GM10248 (cell line): ENCODE measurements at regions not wholly inside any gene's neighbourhood (a gene's known extent, or its start where the extent isn't known, plus 50 kb on each side); places are given as distances from the start of the nearest gene placed in this dataset.

Source experiments
- CTCF ChIA-PET: fragments of 300-600 bp; sonication (Branson Sonifier 250); formaldehyde crosslinking; extraction: SDS; loops from one replicate; lab custom pipeline; 2021; ENCODE audit warnings: antibody characterized with exemption; lab: Yijun Ruan, JAX
- POLR2A ChIA-PET: fragments of 350-650 bp; sonication (Branson Sonifier 250); formaldehyde crosslinking; extraction: SDS; loops from one replicate; lab custom pipeline; 2020; ENCODE audit warnings: antibody characterized with exemption; lab: Yijun Ruan, JAX
- DNase-seq: peaks from one replicate; pipeline ENCODE4 v3.0.0; 2012; ENCODE audit errors: extremely low spot score
- CTCF ChIP-seq: IDR thresholded peaks from 2 replicates; pipeline ENCODE4 v1.5.1; 2012; ENCODE audit warnings: mild to moderate bottlenecking, low read depth; ENCODE audit errors: extremely low read depth, missing control alignments, control extremely low read depth

GRCh38 chr2:15782009-15782751 lies 158.2 kb upstream of the MYCN start:
- POLR2A ChIA-PET = no interaction called here
- CTCF ChIA-PET = interaction anchor here (1.0 kb wide), 1 partner anchor 23 kb away, joined by 3 read pairs; no protein-coding TSS in a partner anchor
- no peak for TF ChIP-seq CTCF
- no peak for DNase-seq

GRCh38 chr2:15782769-15783294 lies 157.5 kb upstream of the MYCN start:
- ChIA-PET POLR2A (no interaction called here), CTCF (interaction anchor here (1.0 kb wide), 1 partner anchor 24 kb away, joined by 3 read pairs; no protein-coding TSS in a partner anchor)
- TF ChIP-seq CTCF = no peak

GRCh38 chr2:15783489-15783888 lies 156.9 kb upstream of the MYCN start:
- DNase-seq = no peak
- ChIA-PET CTCF (interaction anchor here (0.9 kb wide), 1 partner anchor 13 kb away, joined by 3 read pairs; no protein-coding TSS in a partner anchor), POLR2A (no interaction called here)
- TF ChIP-seq CTCF = no peak

More at GRCh38 chr2:15782769-15783294, 157.5 kb upstream of the MYCN start:
- DNase-seq = no peak

- ChIA-PET POLR2A (no interaction called here), CTCF (interaction anchor here (0.9 to 1.1 kb wide), 2 partner anchors 12 to 36 kb away, joined by 3 read pairs; no protein-coding TSS in a partner anchor)
- DNase-seq = no peak
- TF ChIP-seq CTCF = no peak
These were observed 156.1 kb upstream of the MYCN start for GRCh38 chr2:15784106-15784885.

- ChIA-PET POLR2A (no interaction called here), CTCF (interaction anchor here (0.6 to 1.1 kb wide), 2 partner anchors 9 to 36 kb away, joined by 3 read pairs; no protein-coding TSS in a partner anchor)
- DNase-seq = no peak
- no peak for TF ChIP-seq CTCF
These were observed 155.2 kb upstream of the MYCN start for GRCh38 chr2:15784886-15785801.
